ENCODE measurements at regions not wholly inside any gene's neighbourhood (a gene's known extent, or its start where the extent isn't known, plus 50 kb on each side); places are given as distances from the start of the nearest gene placed in this dataset.

DNA sequence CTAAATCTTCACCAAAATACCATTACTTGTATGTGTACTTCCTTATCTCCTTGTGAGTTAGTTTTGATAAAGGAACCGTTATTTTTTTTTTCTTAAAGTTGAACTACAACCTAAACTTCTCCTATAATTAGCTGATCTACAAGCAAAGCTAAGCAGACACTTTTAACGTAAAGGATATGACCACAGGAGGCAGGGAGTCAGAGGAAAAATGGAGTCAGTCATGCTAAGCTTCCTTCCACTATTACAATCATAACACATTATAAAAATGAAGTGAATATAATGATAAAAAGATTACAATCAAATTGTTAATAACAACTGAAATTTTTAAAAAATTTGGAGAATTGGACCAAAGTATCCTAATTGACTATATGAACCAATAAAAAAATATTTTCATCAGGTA, 892.6 kb downstream of the KCNT2 start:
- no peak for TF ChIP-seq TAF1 (IDR thresholded peaks at IDR 0.05; ENCODE audit: borderline replicate concordance, insufficient read depth, low read length)
- TF ChIP-seq, protein P1, sequence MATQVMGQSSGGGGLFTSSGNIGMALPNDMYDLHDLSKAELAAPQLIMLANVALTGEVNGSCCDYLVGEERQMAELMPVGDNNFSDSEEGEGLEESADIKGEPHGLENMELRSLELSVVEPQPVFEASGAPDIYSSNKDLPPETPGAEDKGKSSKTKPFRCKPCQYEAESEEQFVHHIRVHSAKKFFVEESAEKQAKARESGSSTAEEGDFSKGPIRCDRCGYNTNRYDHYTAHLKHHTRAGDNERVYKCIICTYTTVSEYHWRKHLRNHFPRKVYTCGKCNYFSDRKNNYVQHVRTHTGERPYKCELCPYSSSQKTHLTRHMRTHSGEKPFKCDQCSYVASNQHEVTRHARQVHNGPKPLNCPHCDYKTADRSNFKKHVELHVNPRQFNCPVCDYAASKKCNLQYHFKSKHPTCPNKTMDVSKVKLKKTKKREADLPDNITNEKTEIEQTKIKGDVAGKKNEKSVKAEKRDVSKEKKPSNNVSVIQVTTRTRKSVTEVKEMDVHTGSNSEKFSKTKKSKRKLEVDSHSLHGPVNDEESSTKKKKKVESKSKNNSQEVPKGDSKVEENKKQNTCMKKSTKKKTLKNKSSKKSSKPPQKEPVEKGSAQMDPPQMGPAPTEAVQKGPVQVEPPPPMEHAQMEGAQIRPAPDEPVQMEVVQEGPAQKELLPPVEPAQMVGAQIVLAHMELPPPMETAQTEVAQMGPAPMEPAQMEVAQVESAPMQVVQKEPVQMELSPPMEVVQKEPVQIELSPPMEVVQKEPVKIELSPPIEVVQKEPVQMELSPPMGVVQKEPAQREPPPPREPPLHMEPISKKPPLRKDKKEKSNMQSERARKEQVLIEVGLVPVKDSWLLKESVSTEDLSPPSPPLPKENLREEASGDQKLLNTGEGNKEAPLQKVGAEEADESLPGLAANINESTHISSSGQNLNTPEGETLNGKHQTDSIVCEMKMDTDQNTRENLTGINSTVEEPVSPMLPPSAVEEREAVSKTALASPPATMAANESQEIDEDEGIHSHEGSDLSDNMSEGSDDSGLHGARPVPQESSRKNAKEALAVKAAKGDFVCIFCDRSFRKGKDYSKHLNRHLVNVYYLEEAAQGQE (IDR thresholded peaks at IDR 0.05; ENCODE audit: insufficient read depth in 1 of 2, low read depth in 2 of 2, low read length in 2 of 2) = no peak
- TF ChIP-seq SIN3A (IDR thresholded peaks at IDR 0.05; ENCODE audit: borderline replicate concordance, insufficient read depth, low read length) = no peak
- TF ChIP-seq FOXP2 (optimal IDR thresholded peaks at IDR 0.05; ENCODE audit: borderline replicate concordance, extremely low read depth, extremely low read length, insufficient read depth) = no peak
- no peak for TF ChIP-seq POLR2AphosphoS5 (IDR thresholded peaks at IDR 0.05; ENCODE audit: low read depth, low read length)

DNA sequence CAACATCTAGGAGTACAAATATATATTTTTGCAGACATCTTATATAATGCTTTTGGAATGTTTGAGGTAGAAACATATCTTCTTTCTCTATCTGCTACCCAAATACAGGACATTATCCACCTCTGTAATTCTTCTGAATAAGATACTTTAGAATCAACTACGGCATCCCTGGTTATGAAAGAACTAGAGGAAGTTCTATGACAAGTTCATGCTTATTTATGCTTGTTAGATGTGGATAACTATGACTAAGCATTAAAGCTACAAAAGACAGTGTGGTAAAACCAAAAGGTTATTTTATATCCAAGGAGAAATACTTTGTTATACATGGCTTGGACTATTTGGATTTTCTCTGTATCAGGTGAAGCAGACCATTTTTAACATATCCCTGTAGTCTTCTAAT, 894.0 kb downstream of the KCNT2 start:
- TF ChIP-seq TAF1 (IDR thresholded peaks at IDR 0.05; ENCODE audit: borderline replicate concordance, insufficient read depth, low read length) (no peak), SIN3A (IDR thresholded peaks at IDR 0.05; ENCODE audit: borderline replicate concordance, insufficient read depth, low read length) (no peak), POLR2AphosphoS5 (IDR thresholded peaks at IDR 0.05; ENCODE audit: low read depth, low read length) (no peak), FOXP2 (optimal IDR thresholded peaks at IDR 0.05; ENCODE audit: borderline replicate concordance, extremely low read depth, extremely low read length, insufficient read depth) (no peak)
- TF ChIP-seq, protein P1 (IDR thresholded peaks at IDR 0.05; ENCODE audit: insufficient read depth in 1 of 2, low read depth in 2 of 2, low read length in 2 of 2) = no peak

DNA sequence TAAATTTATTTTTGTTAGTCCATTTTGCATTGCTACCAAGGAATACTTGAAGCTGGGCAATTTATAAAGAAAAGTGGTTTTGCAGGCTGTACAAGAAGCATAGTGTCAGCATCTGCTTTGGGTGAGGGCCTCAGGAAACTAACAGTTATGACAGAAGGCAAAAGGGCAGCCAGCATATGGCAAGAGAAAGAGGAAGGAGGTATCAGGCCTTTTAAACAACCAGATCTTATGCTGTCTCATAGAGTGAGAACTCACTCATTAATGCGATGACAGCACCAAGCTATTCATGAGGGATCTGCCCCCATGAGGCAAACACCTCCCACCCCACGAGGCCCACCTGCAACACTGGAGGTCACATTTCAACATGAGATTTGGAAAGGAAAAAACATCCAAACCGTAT, 898.4 kb downstream of the KCNT2 start:
- TF ChIP-seq TAF1 (IDR thresholded peaks at IDR 0.05; ENCODE audit: borderline replicate concordance, insufficient read depth, low read length) (no peak), SIN3A (IDR thresholded peaks at IDR 0.05; ENCODE audit: borderline replicate concordance, insufficient read depth, low read length) (no peak), FOXP2 (optimal IDR thresholded peaks at IDR 0.05; ENCODE audit: borderline replicate concordance, extremely low read depth, extremely low read length, insufficient read depth) (no peak), POLR2AphosphoS5 (IDR thresholded peaks at IDR 0.05; ENCODE audit: low read depth, low read length) (no peak)
- TF ChIP-seq, protein P1 (IDR thresholded peaks at IDR 0.05; ENCODE audit: insufficient read depth in 1 of 2, low read depth in 2 of 2, low read length in 2 of 2) = no peak

DNA sequence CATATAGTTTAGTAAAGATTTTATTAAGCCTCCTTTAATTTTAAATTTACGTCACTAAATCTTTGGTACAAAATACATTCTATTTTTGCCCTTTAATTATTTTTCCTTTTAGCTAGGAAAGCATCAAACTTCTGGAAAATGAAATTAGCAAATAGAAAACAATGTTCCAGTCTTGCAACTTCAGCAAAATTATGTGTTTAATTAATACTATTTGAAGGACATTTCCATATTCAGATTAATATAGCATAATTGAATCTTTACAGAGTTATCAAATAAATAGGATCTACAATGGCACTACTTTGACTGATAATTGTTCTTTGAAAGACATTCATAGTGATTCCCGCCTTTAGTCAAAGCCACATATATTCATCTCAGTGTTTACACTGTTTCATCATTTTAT, 904.2 kb downstream of the KCNT2 start:
- TF ChIP-seq TAF1 (IDR thresholded peaks at IDR 0.05; ENCODE audit: borderline replicate concordance, insufficient read depth, low read length) (no peak), POLR2AphosphoS5 (IDR thresholded peaks at IDR 0.05; ENCODE audit: low read depth, low read length) (no peak), SIN3A (IDR thresholded peaks at IDR 0.05; ENCODE audit: borderline replicate concordance, insufficient read depth, low read length) (no peak), FOXP2 (optimal IDR thresholded peaks at IDR 0.05; ENCODE audit: borderline replicate concordance, extremely low read depth, extremely low read length, insufficient read depth) (no peak)
- TF ChIP-seq, protein P1 (IDR thresholded peaks at IDR 0.05; ENCODE audit: insufficient read depth in 1 of 2, low read depth in 2 of 2, low read length in 2 of 2) = no peak

DNA sequence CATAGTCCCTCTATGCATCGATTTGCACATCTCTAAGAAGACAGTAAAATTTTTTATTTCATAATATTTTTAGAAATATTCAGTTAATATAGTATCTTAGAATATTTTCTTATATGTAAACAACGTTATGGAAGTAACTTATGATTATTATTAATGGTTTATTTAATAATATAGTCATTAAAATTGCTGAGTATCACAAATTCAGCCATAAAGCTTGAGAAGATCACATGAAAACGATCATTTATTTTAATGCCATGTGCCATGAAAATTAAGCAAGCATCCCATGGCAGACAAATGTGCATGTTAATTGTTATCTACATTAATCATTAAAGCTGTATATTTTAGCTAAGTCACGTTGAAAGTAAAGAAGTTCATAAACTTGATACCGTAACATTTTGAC, 907.1 kb downstream of the KCNT2 start:
- TF ChIP-seq, protein P1 (IDR thresholded peaks at IDR 0.05; ENCODE audit: insufficient read depth in 1 of 2, low read depth in 2 of 2, low read length in 2 of 2) = no peak
- no peak for TF ChIP-seq SIN3A (IDR thresholded peaks at IDR 0.05; ENCODE audit: borderline replicate concordance, insufficient read depth, low read length)
- TF ChIP-seq FOXP2 (optimal IDR thresholded peaks at IDR 0.05; ENCODE audit: borderline replicate concordance, extremely low read depth, extremely low read length, insufficient read depth) = no peak
- TF ChIP-seq POLR2AphosphoS5 (IDR thresholded peaks at IDR 0.05; ENCODE audit: low read depth, low read length) = no peak
- no peak for TF ChIP-seq TAF1 (IDR thresholded peaks at IDR 0.05; ENCODE audit: borderline replicate concordance, insufficient read depth, low read length)
